Activated naive CD8-positive, alpha-beta T cell treated with anti-CD3 and anti-CD28 coated beads for 36 hours (primary cell): ENCODE measurements at regions not wholly inside any gene's neighbourhood (a gene's known extent, or its start where the extent isn't known, plus 50 kb on each side); places are given as distances from the start of the nearest gene placed in this dataset.
"Not testable (repeated sequence)": the region's sequence is repeated elsewhere in the genome, so short reads cannot be mapped to it uniquely, and the experiment has no call there.

Experiments used
- DNase-seq: peaks from one replicate; pipeline ENCODE4 v3.0.0; 2021
- H3K27ac Mint-ChIP-seq: one replicate; pipeline ENCODE4 v1.8.0; 2022; ENCODE audit warnings: mild to moderate bottlenecking, moderate library complexity, mixed read lengths
- H3K27me3 Mint-ChIP-seq: one replicate; pipeline ENCODE4 v1.8.0; 2022; ENCODE audit warnings: mild to moderate bottlenecking, mixed read lengths
- H3K36me3 Mint-ChIP-seq: one replicate; pipeline ENCODE4 v1.8.0; 2021; ENCODE audit warnings: mild to moderate bottlenecking, mixed read lengths
- H3K4me1 Mint-ChIP-seq: one replicate; pipeline ENCODE4 v1.8.0; 2021; ENCODE audit warnings: mixed read lengths
- H3K4me3 Mint-ChIP-seq: one replicate; pipeline ENCODE4 v1.8.0; 2022; ENCODE audit warnings: mild to moderate bottlenecking, moderate library complexity, mixed read lengths
- H3K9me3 Mint-ChIP-seq: one replicate; pipeline ENCODE4 v1.8.0; 2022; ENCODE audit warnings: mixed read lengths

DNA sequence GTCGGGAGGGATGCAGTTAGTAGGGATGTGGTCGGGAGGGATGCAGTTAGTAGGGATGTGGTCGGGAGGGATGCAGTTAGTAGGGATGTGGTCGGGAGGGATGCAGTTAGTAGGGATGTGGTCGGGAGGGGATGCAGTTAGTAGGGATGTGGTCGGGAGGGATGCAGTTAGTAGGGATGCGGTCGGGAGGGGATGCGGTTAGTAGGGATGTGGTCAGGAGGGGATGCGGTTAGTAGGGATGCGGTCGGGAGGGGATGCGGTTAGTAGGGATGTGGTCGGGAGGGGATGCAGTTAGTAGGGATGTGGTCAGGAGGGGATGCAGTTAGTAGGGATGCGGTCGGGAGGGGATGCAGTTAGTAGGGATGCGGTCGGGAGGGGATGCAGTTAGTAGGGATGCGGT is 96.2 kb downstream of the BDH1 start:
- peaks cover 30% of the 10 kb centered on the region for H3K27me3 Mint-ChIP-seq

DNA sequence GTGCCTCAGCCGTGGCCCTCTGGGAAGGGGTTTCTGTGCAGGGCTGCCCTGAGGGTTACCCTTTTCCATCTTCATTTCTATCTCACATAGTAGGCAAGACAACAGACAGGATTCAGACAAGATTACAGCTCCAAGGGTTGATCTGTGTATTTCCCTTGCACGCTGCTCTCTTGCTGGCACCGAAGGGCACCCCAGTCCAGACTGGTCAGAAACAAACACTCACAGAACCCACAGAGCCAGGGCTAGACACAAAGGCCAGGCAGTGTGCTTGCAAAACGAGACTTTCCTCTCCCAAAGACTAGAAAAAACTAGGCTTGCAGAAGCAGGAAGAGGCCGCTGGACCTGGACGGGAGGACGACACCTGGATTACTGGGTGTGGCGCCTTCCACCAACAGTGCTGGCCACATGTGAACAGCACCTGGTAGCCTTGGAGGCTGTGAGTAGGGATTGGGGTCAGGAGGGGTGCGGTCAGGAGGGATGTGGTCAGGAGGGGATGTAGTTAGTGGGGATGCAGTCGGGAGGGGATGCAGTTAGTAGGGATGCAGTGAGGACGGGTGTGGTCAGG is 96.8 kb downstream of the BDH1 start:
- no peak overlapping the region for H3K27ac Mint-ChIP-seq
- no peaks in the 10 kb centered on the region for H3K36me3 Mint-ChIP-seq
- H3K4me3 Mint-ChIP-seq: no peak overlapping the region
- peaks cover 33% of the 10 kb centered on the region for H3K27me3 Mint-ChIP-seq
- no peak for DNase-seq
- H3K9me3 Mint-ChIP-seq: peaks cover 7% of the 10 kb centered on the region
- H3K4me1 Mint-ChIP-seq: peaks cover 22% of the 10 kb centered on the region

More for the DNA sequence above, 96.2 kb downstream of the BDH1 start:
- H3K36me3 Mint-ChIP-seq, H3K9me3 Mint-ChIP-seq, H3K4me3 Mint-ChIP-seq, H3K27ac Mint-ChIP-seq, DNase-seq: not testable (repeated sequence)
- peaks cover 22% of the 10 kb centered on the region for H3K4me1 Mint-ChIP-seq

DNA sequence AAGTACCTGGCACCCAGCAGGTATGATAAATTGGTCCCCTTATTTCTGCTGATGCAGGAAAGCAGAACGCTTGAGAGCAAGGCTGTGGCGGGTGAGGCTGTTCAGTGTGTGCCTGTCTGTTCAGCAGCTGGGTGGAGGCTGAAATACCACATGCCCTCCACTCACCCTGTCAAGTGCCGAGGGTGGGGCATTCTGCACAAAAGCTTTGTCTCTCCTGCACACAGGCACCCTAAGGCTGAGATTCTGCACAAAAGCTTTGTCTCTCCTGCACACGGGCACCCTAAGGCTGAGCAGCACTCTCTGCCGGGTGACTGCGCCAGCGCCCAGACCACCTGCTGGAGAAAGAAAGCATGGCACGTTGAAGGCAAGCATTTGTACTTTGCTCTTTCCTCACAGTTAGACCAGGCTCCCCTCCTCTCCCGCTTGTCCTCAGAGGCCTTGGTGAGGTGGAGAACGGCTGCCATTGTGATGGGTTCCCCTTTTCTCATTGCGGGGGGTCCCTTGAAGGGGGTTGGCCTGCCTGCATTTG is 97.5 kb downstream of the BDH1 start:
- Mint-ChIP-seq H3K27ac (no peak overlapping the region), H3K9me3 (peaks cover 7% of the 10 kb centered on the region), H3K4me3 (peak overlapping the region; percentile 18), H3K27me3 (peaks cover 33% of the 10 kb centered on the region), H3K36me3 (no peaks in the 10 kb centered on the region), H3K4me1 (peaks cover 16% of the 10 kb centered on the region)
- peak; percentile 49 for DNase-seq

DNA sequence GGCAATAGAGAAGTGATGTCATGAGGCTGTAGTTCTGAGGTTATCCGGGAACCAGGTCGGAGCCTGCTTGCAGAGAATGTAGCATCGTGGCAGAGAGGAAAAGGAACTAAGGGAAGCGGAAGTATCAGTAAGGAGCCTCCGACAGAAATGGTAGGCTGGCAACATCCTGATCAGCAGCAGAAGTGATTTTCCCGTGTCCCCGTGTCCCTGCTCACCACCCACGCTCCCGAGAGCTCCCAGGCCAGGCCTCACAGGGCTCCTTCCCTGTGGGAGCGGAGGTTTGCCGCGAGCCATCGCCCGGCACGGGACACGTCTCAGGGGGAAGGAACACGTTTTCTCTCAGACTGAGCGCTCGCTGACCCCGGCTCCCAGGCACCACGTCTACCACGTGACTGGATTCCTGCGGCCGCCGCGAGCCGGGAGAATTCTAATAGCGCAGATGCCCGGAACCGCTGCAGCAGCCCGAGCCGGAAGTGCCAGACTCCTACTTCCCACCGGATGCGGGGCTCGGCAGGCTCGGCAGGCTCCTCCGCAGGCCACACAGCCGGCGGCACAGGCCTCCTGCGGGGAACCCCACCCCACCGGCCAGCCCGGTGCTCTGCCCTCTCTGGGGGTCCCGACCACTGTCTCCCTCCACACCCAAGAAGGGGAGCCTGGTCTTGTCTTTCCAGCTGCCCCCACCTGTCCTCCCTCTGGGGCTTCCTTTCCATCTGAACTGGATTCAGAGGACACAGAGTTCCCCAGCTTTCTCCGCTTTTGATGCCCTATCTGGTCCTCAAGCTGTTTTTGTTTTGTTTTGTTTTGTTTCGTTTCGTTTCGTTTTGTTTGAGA is 99.3 kb downstream of the BDH1 start:
- Mint-ChIP-seq H3K27ac (peak overlapping the region; percentile 73), H3K9me3 (peaks cover 7% of the 10 kb centered on the region), H3K4me3 (peak overlapping the region; percentile 84), H3K36me3 (no peaks in the 10 kb centered on the region), H3K27me3 (peaks cover 31% of the 10 kb centered on the region), H3K4me1 (peaks cover 13% of the 10 kb centered on the region)
- peak; percentile 69 for DNase-seq

DNA sequence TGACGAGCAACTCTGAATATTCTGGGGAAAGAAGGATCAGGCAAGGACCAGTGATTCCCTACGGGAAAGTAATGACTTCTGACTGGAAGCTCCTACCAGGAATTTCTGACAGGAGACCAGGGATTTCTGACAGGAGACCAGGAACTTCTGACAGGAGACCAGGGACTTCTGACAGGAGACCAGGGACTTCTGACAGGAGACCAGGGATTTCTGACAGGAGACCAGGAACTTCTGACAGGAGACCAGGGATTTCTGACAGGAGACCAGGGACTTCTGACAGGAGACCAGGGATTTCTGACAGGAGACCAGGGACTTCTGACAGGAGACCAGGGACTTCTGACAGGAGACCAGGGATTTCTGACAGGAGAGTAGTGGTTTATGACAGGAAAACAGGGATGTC is 100.9 kb downstream of the BDH1 start:
- H3K9me3 Mint-ChIP-seq, H3K4me3 Mint-ChIP-seq, H3K27ac Mint-ChIP-seq, H3K36me3 Mint-ChIP-seq, DNase-seq: not testable (repeated sequence)
- Mint-ChIP-seq H3K27me3 (peaks cover 22% of the 10 kb centered on the region), H3K4me1 (peaks cover 13% of the 10 kb centered on the region)

DNA sequence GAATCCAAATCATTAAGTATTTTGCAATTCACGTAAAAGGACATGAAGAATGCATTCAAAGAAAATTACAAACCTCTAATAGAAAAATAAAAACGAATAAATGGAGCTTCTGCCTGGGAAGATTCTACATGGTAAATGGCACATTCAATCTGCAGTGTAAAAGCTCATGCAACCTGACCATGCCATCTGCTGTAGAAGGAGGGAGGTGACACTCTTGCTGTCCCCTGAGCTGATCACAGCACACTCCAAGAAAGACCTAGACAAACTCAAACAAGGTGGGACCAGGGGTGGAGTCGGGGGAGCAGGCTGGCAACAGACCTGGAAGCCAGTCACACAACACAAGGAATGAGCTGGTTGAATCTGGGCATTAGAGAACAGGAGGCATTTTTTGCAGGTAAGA is 101.8 kb downstream of the BDH1 start:
- Mint-ChIP-seq H3K9me3 (no peaks in the 10 kb centered on the region), H3K36me3 (no peaks in the 10 kb centered on the region), H3K4me3 (no peak overlapping the region), H3K27ac (no peak overlapping the region), H3K27me3 (peaks cover 22% of the 10 kb centered on the region), H3K4me1 (peaks cover 13% of the 10 kb centered on the region)
- DNase-seq: no peak

DNA sequence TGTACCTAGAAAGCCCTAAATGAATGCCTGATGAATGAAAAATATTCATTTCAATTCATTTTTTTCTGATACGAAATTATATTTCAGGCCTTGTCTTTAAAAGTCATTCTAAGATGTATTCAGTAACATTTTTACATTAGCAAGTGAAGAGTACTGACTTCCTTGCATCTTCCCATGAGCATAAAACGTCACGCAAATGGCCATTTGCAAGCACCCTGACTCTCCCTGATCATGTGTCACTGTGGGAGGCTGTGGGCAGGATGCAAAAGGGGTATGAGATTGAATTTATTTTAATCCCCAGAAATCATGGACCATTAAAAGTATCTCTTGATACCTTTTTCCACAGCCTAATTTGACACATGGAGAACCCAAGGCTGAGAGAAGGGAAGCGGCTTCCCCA is 105.0 kb downstream of the BDH1 start:
- Mint-ChIP-seq H3K27ac (no peak overlapping the region), H3K27me3 (peaks cover 21% of the 10 kb centered on the region), H3K36me3 (no peaks in the 10 kb centered on the region), H3K9me3 (no peaks in the 10 kb centered on the region), H3K4me3 (no peak overlapping the region), H3K4me1 (peaks cover 4% of the 10 kb centered on the region)
- no peak for DNase-seq

DNA sequence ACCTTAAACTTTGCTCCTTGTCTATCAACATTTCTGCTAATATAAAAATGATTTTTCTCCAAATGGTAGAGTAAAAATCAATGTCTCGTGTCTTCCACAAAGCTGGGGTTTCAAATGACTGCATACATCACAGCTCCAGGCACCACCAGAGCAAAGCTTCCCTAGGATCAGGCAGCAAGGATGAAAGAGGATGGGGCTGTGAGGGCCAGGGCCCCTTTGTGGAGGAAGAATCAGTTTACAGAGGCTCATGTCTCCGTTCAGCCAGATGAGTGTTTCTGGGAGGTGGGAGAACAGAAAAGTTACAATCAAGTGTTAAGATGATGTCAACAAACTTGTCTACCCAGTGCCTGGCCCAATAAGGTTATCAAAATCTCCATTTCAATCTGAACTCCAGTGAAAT is 105.5 kb downstream of the BDH1 start:
- H3K4me1 Mint-ChIP-seq: peaks cover 2% of the 10 kb centered on the region
- H3K27me3 Mint-ChIP-seq: peaks cover 16% of the 10 kb centered on the region
- H3K4me3 Mint-ChIP-seq: no peak overlapping the region
- DNase-seq: no peak
- no peak overlapping the region for H3K27ac Mint-ChIP-seq
- no peaks in the 10 kb centered on the region for H3K36me3 Mint-ChIP-seq
- H3K9me3 Mint-ChIP-seq: no peaks in the 10 kb centered on the region

DNA sequence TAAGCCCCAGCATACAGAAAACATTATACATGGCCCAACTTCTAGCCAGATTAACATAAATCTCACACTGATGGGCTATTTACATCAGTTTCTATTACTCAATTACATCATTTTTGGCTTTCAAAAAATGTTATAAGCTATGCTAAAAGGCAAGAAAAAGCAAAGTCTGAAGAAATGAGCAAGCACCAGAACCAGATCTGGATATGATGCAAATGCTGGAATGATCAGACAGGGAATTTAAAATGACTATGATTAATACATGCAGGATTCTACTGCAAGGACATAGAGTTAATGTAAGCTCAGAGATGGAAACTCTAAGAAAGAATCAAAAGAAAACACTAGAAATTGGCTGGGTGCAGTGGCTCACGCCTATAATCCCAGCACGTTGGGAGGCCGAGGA is 106.6 kb downstream of the BDH1 start:
- H3K4me3 Mint-ChIP-seq, H3K27me3 Mint-ChIP-seq, H3K9me3 Mint-ChIP-seq, H3K4me1 Mint-ChIP-seq, DNase-seq, H3K27ac Mint-ChIP-seq, H3K36me3 Mint-ChIP-seq: not testable (repeated sequence)

DNA sequence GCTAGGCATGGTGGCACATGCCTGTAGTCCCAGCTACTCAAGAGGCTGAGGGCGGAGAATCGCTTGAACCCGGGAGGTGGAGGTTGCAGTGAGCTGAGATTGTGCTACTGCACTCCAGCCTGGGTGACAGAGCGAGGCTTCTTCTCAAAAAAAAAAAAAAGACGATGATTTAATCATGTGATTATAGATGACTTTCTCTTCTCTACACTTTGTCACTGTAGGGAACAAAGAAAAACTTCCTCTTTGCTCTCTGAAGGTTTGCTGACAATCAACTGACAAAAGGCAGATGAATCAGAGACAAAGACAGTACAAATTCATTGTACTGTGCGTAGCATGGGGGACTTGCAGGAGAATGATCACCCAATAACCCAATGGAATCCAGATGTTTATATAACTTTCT is 108.0 kb downstream of the BDH1 start:
- not testable (repeated sequence) for H3K27ac Mint-ChIP-seq, H3K9me3 Mint-ChIP-seq, DNase-seq, H3K27me3 Mint-ChIP-seq, H3K4me3 Mint-ChIP-seq, H3K4me1 Mint-ChIP-seq, H3K36me3 Mint-ChIP-seq

DNA sequence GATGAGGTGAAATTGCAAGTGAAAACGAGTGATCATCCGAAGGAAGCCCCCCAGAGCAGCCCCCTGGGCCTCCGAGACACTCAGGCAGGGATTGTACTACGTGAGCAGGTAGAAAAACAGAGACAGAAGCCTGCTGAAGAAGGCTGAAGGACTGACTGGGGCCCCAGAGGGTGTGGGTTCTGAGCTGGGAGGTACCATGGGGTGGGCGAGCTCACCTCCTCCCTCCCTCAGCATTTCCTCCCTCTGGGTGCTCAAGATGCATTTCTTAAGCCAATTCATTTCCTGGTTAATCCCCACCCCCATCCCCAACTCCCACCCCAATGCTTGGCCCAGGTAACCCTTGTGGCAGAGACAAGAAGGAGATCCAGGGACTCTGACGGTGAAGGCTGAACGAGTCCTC is 108.7 kb downstream of the BDH1 start:
- Mint-ChIP-seq H3K27me3 (peaks cover 3% of the 10 kb centered on the region), H3K4me1 (peaks cover 9% of the 10 kb centered on the region), H3K27ac (no peak overlapping the region), H3K9me3 (no peaks in the 10 kb centered on the region), H3K4me3 (peak overlapping the region; percentile 16), H3K36me3 (no peaks in the 10 kb centered on the region)
- DNase-seq: no peak

DNA sequence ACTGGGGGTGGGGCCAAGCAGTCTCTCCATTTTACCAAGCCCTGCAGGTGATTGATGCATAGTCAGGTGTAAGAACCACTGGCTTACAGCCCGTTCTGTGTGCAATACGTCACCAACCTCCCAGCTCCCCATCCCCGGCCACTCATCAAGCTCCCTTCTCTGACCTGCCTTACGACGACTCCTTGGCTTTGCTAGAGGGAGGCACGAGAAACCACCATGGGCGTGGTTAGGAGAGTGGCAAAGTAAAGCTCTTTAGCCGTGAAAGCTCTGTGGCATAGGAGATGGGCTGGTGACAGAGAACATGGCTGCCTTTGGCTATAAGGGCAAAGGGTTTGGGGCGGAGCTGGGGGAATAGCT is 109.1 kb downstream of the BDH1 start:
- DNase-seq: no peak
- Mint-ChIP-seq H3K9me3 (no peaks in the 10 kb centered on the region), H3K36me3 (no peaks in the 10 kb centered on the region), H3K27ac (no peak overlapping the region), H3K4me3 (peak overlapping the region; percentile 16), H3K27me3 (peaks cover 3% of the 10 kb centered on the region), H3K4me1 (peaks cover 9% of the 10 kb centered on the region)

DNA sequence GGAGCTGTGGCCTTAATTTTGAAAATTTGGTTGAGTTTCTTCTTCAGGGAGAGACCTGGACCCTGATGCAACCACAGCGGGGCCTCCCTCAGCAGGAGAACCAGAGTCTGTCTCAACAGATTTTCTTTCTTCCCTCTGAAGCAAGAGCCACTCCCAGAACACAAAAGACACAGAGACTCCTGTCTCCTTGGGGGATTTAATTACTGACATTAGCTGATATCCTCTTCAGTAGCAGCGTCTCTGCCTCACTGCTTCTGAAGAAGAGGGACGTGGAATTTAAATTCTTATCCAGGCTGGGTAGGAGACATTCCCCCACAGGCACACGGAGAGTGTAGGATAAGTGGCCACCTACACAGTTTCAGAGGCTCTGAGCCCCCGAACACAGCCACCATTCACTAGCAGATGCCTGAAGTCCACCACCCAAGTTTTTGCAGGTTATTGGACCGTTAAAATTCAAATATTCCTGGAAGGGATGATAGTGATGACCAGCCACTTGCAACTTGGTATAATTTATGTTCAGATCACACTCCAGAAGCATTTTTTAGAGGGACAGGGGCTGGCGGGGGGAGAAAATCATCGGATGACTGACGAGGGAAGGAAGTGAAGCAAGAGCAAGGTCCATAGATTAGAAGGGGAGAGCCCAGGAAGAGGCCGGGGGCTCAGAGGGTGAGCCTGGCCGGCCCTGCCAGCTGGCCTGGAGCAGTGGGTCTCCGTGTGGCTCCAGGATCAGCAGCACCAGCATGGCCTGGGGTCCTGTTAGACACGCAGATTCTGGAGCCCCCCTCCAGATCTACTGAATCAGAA is 109.7 kb downstream of the BDH1 start:
- no peak overlapping the region for H3K4me3 Mint-ChIP-seq
- H3K27ac Mint-ChIP-seq: no peak overlapping the region
- H3K27me3 Mint-ChIP-seq: peaks cover 3% of the 10 kb centered on the region
- H3K36me3 Mint-ChIP-seq: no peaks in the 10 kb centered on the region
- H3K9me3 Mint-ChIP-seq: no peaks in the 10 kb centered on the region
- DNase-seq: no peak
- peaks cover 9% of the 10 kb centered on the region for H3K4me1 Mint-ChIP-seq

DNA sequence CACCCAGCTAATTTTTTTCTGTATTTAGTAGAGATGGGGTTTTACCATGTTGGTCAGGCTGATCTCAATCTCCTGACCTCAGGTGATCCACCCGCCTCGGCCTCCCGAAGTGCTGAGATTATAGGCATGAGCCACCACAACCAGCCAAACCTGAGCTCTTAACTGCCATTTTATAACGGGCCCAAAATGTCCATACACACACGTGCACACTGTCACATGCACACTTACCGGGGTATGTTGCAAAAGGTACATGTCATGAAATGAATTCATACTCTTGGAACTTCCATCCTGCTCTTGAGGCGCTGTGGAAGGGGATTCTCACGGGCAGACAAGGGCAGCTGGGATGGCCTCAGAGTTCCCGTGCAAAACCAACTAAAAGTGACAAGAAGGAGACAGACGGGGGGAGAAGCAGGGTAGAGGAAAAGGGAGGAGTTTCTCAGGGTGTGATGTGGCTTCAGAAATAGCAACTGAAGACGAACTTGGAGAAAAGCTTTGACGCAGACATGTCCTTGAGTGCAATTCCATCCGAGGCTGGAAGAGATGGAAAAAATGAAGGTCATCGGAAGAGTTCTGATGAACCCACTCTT is 110.9 kb downstream of the BDH1 start:
- Mint-ChIP-seq H3K9me3 (no peaks in the 10 kb centered on the region), H3K36me3 (no peaks in the 10 kb centered on the region), H3K27ac (no peak overlapping the region), H3K4me3 (no peak overlapping the region), H3K27me3 (peaks cover 3% of the 10 kb centered on the region), H3K4me1 (peaks cover 9% of the 10 kb centered on the region)
- DNase-seq: no peak

DNA sequence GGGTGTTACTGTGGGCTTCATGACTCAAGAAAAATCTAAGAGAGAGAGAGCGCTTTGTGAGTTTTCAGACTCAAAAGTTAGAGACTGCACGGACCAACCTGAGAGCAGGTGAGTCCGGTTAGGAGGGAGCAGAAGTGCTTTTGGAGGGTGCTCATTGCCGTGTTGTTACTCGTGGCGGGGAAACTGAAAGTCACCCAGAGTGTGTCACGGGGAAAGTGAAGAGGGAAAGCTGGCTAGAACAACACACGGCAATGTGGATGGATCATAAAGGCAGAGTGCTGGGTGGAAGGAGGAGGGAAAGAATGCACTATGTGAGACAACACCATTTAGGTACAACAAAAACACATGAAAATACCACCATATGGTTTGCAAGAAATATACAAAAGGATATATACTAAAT is 112.3 kb downstream of the BDH1 start:
- DNase-seq: no peak
- Mint-ChIP-seq H3K4me3 (no peak overlapping the region), H3K4me1 (peaks cover 9% of the 10 kb centered on the region), H3K27me3 (peaks cover 3% of the 10 kb centered on the region), H3K27ac (no peak overlapping the region), H3K36me3 (no peaks in the 10 kb centered on the region), H3K9me3 (no peaks in the 10 kb centered on the region)
